ENCODE measurements at regions not wholly inside any gene's neighbourhood (a gene's known extent, or its start where the extent isn't known, plus 50 kb on each side); places are given as distances from the start of the nearest gene placed in this dataset.

- TF ChIP-seq EZH2 (IDR thresholded peaks at IDR 0.05; ENCODE audit: borderline replicate concordance, insufficient read depth, low read depth, low read length, poor library complexity, severe bottlenecking): no peak
- TF ChIP-seq CTCF (IDR thresholded peaks at IDR 0.05): no peak
Measured at GRCh38 chr2:207416900-207417299, 112.9 kb upstream of the CREB1 start.

All from B cell (primary cell).